Right lobe of liver (tissue), 4 donors: ENCODE measurements at regions not wholly inside any gene's neighbourhood (a gene's known extent, or its start where the extent isn't known, plus 50 kb on each side); places are given as distances from the start of the nearest gene placed in this dataset.

Experiments
- POLR2A ChIP-seq: fragments of 450-650 bp; IDR thresholded peaks from one replicate; pipeline ENCODE4 v1.6.1; 2017; ENCODE audit warnings: antibody characterized with exemption, mild to moderate bottlenecking
- TF ChIP-seq, protein P1 (sequence below), 4 donors: fragments of 200-600 bp in 3 of 4; fragments of 450-650 bp in 1 of 4; IDR thresholded peaks; one replicate each; pipeline versions ENCODE4 v1.5.1 to v1.8.0; 2016 to 2022; ENCODE audit warnings: antibody characterized with exemption in 4 of 4, mild to moderate bottlenecking in 2 of 4
- donor health status: DM: no; HTN: no; CAD: no.
- donor health status: DM: no; HTN: no; CAD: no.
- donor health status: DM: no; HTN: yes; CAD: no.

DNA sequence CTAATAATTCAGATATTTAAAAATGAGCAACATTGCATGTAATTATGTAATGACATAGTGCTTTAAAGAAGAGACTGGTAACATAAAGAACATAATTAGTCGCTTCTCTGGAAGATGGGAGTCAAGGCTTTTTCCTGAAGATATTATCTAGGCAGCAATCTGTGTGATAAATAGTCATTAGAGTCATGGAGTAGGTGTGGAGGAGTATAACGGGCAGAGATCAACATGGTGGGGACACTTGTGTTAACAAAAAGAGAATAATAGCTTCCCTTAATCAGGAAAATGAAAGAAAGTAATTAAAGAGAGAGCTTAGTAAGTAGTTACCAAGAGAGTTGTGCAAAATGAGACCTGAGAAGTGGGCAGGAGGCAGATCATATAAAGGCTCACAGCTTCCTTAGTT is 1417.1 kb upstream of the ATXN8OS start:
- TF ChIP-seq, protein P1, sequence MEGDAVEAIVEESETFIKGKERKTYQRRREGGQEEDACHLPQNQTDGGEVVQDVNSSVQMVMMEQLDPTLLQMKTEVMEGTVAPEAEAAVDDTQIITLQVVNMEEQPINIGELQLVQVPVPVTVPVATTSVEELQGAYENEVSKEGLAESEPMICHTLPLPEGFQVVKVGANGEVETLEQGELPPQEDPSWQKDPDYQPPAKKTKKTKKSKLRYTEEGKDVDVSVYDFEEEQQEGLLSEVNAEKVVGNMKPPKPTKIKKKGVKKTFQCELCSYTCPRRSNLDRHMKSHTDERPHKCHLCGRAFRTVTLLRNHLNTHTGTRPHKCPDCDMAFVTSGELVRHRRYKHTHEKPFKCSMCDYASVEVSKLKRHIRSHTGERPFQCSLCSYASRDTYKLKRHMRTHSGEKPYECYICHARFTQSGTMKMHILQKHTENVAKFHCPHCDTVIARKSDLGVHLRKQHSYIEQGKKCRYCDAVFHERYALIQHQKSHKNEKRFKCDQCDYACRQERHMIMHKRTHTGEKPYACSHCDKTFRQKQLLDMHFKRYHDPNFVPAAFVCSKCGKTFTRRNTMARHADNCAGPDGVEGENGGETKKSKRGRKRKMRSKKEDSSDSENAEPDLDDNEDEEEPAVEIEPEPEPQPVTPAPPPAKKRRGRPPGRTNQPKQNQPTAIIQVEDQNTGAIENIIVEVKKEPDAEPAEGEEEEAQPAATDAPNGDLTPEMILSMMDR (IDR thresholded peaks at IDR 0.05): no peak
- no peak for TF ChIP-seq POLR2A
